ENCODE measurements at regions not wholly inside any gene's neighbourhood (a gene's known extent, or its start where the extent isn't known, plus 50 kb on each side); places are given as distances from the start of the nearest gene placed in this dataset.

DNA sequence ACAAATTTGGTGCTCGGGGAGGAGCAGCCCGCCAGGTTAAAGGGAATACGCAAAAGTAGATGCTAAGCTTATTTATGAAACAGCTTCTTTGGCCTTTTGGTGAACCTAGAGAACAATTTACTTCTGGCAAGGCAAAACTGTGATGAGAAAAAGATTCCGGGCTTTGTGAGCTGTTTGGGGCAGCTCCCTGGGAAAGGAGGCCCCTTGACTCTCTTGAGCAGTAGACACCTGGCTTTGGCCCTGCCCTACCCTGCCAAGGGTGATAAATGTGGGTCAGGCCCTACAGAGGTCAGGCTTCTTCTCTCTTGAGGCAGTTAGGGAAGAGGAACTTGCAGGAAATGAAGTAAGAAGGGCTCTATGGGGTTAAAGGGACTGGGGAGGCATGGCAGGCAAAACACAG, 509.6 kb downstream of the MID1IP1 start:
- ATAC-seq (ENCODE audit: insufficient number of reproducible peaks, low FRiP score, low read depth) (no peak), DNase-seq (ENCODE audit: low spot score) (no peak)
- Histone ChIP-seq H3K36me3 (no peaks in the 10 kb centered on the region), H3K27ac (no peak overlapping the region), H3K27me3 (replicated peaks; ENCODE audit: insufficient read depth) (no peaks in the 10 kb centered on the region), H3K9me3 (no peaks in the 10 kb centered on the region), H3K4me1 (ENCODE audit: control insufficient read depth in 1 of 2, low read depth in 2 of 2) (no peaks in the 10 kb centered on the region), H3K4me3 (no peak overlapping the region)
- TF ChIP-seq, protein P1, sequence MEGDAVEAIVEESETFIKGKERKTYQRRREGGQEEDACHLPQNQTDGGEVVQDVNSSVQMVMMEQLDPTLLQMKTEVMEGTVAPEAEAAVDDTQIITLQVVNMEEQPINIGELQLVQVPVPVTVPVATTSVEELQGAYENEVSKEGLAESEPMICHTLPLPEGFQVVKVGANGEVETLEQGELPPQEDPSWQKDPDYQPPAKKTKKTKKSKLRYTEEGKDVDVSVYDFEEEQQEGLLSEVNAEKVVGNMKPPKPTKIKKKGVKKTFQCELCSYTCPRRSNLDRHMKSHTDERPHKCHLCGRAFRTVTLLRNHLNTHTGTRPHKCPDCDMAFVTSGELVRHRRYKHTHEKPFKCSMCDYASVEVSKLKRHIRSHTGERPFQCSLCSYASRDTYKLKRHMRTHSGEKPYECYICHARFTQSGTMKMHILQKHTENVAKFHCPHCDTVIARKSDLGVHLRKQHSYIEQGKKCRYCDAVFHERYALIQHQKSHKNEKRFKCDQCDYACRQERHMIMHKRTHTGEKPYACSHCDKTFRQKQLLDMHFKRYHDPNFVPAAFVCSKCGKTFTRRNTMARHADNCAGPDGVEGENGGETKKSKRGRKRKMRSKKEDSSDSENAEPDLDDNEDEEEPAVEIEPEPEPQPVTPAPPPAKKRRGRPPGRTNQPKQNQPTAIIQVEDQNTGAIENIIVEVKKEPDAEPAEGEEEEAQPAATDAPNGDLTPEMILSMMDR (IDR thresholded peaks at IDR 0.05), result no peak

DNA sequence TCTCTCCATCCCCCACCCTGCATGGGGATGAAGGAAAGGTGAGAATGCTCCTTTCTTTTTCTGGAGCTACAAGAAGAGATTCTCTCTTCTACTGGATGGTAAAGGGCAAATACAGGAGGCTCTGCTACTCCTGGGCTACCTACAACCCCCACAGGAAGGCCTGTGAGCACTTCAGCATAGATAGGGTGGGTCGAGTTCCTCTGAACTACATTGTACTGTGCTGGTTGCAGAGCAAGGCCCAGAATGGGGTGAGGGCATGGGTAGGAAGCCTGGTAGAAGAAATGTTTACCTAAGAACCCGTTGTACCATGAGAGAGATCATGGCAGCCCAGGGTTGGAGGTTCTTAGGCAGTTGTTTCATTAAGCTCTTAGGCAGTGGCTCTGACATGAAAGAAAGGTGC, 510.4 kb downstream of the MID1IP1 start:
- ATAC-seq (ENCODE audit: insufficient number of reproducible peaks, low FRiP score, low read depth) (no peak), DNase-seq (ENCODE audit: low spot score) (no peak)
- no peaks in the 10 kb centered on the region for H3K4me1 ChIP-seq (ENCODE audit: control insufficient read depth in 1 of 2, low read depth in 2 of 2)
- no peak overlapping the region for H3K27ac ChIP-seq
- H3K9me3 ChIP-seq, result no peaks in the 10 kb centered on the region
- TF ChIP-seq, protein P1 (IDR thresholded peaks at IDR 0.05), result no peak
- H3K4me3 ChIP-seq, result no peak overlapping the region
- H3K27me3 ChIP-seq (replicated peaks; ENCODE audit: insufficient read depth), result no peaks in the 10 kb centered on the region
- H3K36me3 ChIP-seq, result no peaks in the 10 kb centered on the region

DNA sequence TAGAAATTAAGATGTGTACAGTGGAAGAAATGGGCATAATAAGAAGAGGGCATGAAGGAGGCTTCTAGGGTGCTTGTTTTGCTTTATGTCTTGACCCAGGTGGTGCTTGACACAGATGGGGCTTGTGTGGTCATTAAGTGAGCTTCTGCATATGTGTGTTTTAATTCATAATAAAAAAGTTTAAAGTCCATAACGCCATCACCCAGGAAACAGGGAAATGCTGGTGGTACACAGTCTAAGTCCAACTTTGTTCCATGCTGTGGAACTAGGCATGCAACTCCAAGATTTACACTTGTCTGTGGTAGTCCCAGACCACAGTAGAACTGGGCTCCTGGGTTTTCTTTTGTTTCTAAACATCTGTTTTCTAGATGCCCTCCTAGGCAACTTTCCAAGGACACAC, 511.9 kb downstream of the MID1IP1 start:
- no peaks in the 10 kb centered on the region for H3K9me3 ChIP-seq

DNA sequence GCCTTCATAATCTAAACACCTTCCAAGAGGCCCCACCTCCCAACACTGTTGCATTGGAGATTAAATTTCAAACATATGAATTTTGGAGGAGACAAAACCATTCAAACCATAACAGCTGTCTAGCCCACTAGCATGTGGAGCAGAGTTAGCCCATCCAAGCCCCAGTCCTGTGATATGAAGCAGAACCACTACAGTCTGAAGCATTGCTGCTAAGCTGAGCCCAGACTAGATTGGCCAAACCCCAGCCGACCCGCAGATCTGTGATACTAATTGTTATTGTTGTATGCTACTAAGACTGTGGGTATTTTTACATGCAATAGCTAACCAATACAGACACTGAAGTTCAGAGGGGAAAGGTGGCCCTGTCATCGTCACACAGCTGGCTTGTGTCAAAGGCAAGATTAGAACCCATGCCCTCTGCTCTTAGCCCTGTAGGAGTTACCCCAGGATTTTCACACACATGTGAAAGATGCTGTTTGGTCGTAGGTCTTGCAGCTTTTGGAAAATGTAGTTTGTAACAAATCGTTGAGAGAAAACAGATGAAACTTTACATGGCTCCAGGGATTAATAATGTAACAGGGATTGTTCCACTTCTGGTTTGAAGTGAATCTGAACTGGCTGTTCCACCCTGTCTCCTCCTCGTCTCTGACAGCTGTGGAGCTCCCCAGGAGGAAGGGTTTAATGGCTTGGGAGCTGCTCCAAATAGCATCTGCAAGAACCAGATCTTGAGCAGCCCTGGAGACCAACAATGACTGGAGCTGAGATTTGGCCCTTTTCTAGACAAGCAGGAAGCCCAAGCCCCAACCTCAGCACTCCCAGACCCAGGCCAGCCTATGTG, 517.5 kb downstream of the MID1IP1 start:
- H3K4me1 ChIP-seq (ENCODE audit: control insufficient read depth in 1 of 2, low read depth in 2 of 2), result no peaks in the 10 kb centered on the region
- ATAC-seq (ENCODE audit: insufficient number of reproducible peaks, low FRiP score, low read depth) (no peak), DNase-seq (ENCODE audit: low spot score) (no peak)
- no peaks in the 10 kb centered on the region for H3K36me3 ChIP-seq
- no peak overlapping the region for H3K4me3 ChIP-seq
- H3K27me3 ChIP-seq (replicated peaks; ENCODE audit: insufficient read depth), result no peaks in the 10 kb centered on the region
- H3K27ac ChIP-seq, result no peak overlapping the region
- no peaks in the 10 kb centered on the region for H3K9me3 ChIP-seq
- TF ChIP-seq, protein P1 (IDR thresholded peaks at IDR 0.05), result no peak

More for the DNA sequence above, 511.9 kb downstream of the MID1IP1 start:
- H3K4me1 ChIP-seq (ENCODE audit: control insufficient read depth in 1 of 2, low read depth in 2 of 2), result no peaks in the 10 kb centered on the region
- no peaks in the 10 kb centered on the region for H3K36me3 ChIP-seq
- no peaks in the 10 kb centered on the region for H3K27me3 ChIP-seq (replicated peaks; ENCODE audit: insufficient read depth)
- no peak overlapping the region for H3K4me3 ChIP-seq
- no peak overlapping the region for H3K27ac ChIP-seq
- TF ChIP-seq, protein P1 (IDR thresholded peaks at IDR 0.05), result no peak
- no peak for DNase-seq (ENCODE audit: low spot score)
- no peak for ATAC-seq (ENCODE audit: insufficient number of reproducible peaks, low FRiP score, low read depth)

DNA sequence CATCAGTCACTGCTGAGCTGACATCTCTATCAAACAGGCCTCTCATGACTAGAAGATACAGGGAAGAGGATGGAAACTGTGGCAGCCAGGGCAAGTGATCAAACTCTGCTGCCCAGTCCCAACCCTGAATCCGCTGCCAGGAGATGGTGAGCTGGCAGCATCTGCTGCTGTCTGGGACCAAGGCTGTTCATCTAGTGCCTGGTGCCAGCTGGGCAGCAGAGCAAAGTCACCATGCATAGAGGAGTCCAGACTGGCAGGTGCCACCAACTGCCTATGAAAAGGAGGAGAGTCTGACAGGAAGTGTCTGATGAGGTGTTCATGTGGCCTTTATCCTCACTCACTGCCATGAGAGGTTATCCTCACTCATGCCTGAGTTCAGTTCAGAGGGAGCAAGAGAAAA, 518.9 kb downstream of the MID1IP1 start:
- Histone ChIP-seq H3K9me3 (no peaks in the 10 kb centered on the region), H3K36me3 (no peaks in the 10 kb centered on the region), H3K4me3 (no peak overlapping the region), H3K4me1 (ENCODE audit: control insufficient read depth in 1 of 2, low read depth in 2 of 2) (no peaks in the 10 kb centered on the region), H3K27ac (no peak overlapping the region), H3K27me3 (replicated peaks; ENCODE audit: insufficient read depth) (no peaks in the 10 kb centered on the region)
- TF ChIP-seq, protein P1 (IDR thresholded peaks at IDR 0.05), result no peak
- DNase-seq (ENCODE audit: low spot score) (no peak), ATAC-seq (ENCODE audit: insufficient number of reproducible peaks, low FRiP score, low read depth) (no peak)
